Hepatocyte (in vitro differentiated cells): ENCODE measurements at regions not wholly inside any gene's neighbourhood (a gene's known extent, or its start where the extent isn't known, plus 50 kb on each side); places are given as distances from the start of the nearest gene placed in this dataset.

Experiments used
- DNase-seq: peaks from one replicate; pipeline ENCODE4 v3.0.0-alpha.2; 2016; ENCODE audit warnings: low spot score
- H2AFZ ChIP-seq: fragments of 200-600 bp; sonication (generic); 2 replicates; pipeline ENCODE4 v1.6.0; 2016; ENCODE audit warnings: antibody characterized with exemption, mild to moderate bottlenecking
- H3K27ac ChIP-seq: fragments of 200-600 bp; sonication (generic); 2 replicates; pipeline ENCODE4 v1.5.1; 2016; ENCODE audit warnings: mild to moderate bottlenecking
- H3K27me3 ChIP-seq: fragments of 200-600 bp; sonication (generic); 2 replicates; pipeline ENCODE4 v1.6.1; 2016
- H3K36me3 ChIP-seq: fragments of 200-600 bp; sonication (generic); replicated peaks from 2 replicates; pipeline ENCODE4 v1.5.1; 2016; ENCODE audit warnings: low read depth; ENCODE audit not compliant: insufficient read depth
- H3K4me1 ChIP-seq: fragments of 200-600 bp; sonication (generic); 2 replicates; pipeline ENCODE4 v1.5.1; 2016; ENCODE audit warnings: mild to moderate bottlenecking, moderate library complexity; ENCODE audit not compliant: insufficient read depth
- H3K4me2 ChIP-seq: fragments of 200-600 bp; sonication (generic); 2 replicates; pipeline ENCODE4 v1.6.0; 2016
- H3K4me3 ChIP-seq: fragments of 200-600 bp; sonication (generic); 2 replicates; pipeline ENCODE4 v1.5.1; 2016; ENCODE audit warnings: mild to moderate bottlenecking
- H3K79me2 ChIP-seq: fragments of 200-600 bp; sonication (generic); 2 replicates; pipeline ENCODE4 v1.6.0; 2017; ENCODE audit warnings: mild to moderate bottlenecking
- H3K9me2 ChIP-seq: fragments of 200-600 bp; sonication (generic); replicated peaks from 2 replicates; pipeline ENCODE4 v1.6.0; 2017; ENCODE audit warnings: mild to moderate bottlenecking; ENCODE audit not compliant: insufficient read depth
- H3K9me3 ChIP-seq: fragments of 200-600 bp; sonication (generic); 2 replicates; pipeline ENCODE4 v1.5.1; 2016; ENCODE audit warnings: low read depth, mild to moderate bottlenecking
- H4K20me1 ChIP-seq: fragments of 200-600 bp; sonication (generic); 2 replicates; pipeline ENCODE4 v1.6.0; 2016; ENCODE audit warnings: mild to moderate bottlenecking; ENCODE audit not compliant: insufficient read depth, poor library complexity, severe bottlenecking
- EZH2 ChIP-seq: fragments of 200-600 bp; sonication (generic); IDR thresholded peaks from 2 replicates; pipeline ENCODE4 v1.6.1; 2016; ENCODE audit warnings: antibody characterized with exemption, mild to moderate bottlenecking, borderline replicate concordance
- EZH2phosphoT487 ChIP-seq: fragments of 200-600 bp; sonication (generic); IDR thresholded peaks from one replicate; pipeline ENCODE4 v1.6.1; 2018; ENCODE audit warnings: antibody characterized with exemption, mild to moderate bottlenecking, low read depth, moderate library complexity; ENCODE audit not compliant: unreplicated experiment, severe bottlenecking
- whole genome bisulfite sequencing: methylation state at CpG from one replicate; pipeline ENCODE4 v1.1.6; 2016; ENCODE audit warnings: low lambda C conversion rate; ENCODE audit errors: missing lambda C conversion rate; 5-methylcytosine and 5-hydroxymethylcytosine counted together
- TF ChIP-seq, protein P1 (sequence below): fragments of 200-600 bp; sonication (generic); IDR thresholded peaks from 2 replicates; pipeline ENCODE4 v1.5.1; 2016; ENCODE audit warnings: antibody characterized with exemption, mild to moderate bottlenecking; ENCODE audit not compliant: poor library complexity

DNA sequence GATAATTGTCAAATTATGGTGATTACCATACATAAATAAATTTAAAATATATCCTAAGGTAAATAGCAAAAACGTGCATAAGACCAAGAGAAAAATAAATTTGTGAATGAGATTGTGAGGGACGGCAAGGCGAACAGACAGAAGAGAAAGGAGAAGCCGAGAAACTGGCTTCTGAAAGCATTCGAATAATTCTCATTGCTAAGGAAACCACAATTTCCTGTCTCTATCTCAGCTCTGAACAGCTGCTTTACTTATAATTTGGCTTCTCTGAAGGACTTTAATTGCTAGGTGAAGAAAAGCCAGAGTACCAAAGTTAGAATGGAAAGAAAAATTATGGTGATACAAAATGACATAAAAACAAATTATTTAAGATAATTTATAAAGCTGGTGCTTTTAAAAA lies 79.0 kb upstream of the RGS17 start:
- no peaks in the 10 kb centered on the region for H3K79me2 ChIP-seq
- H3K27ac ChIP-seq = no peak overlapping the region
- H4K20me1 ChIP-seq = no peaks in the 10 kb centered on the region
- no peaks in the 10 kb centered on the region for H3K9me2 ChIP-seq
- WGBS = 58% methylated on average over 5 of the region's 5 CpGs
- TF ChIP-seq EZH2 (no peak), EZH2phosphoT487 (no peak)
- TF ChIP-seq, protein P1, sequence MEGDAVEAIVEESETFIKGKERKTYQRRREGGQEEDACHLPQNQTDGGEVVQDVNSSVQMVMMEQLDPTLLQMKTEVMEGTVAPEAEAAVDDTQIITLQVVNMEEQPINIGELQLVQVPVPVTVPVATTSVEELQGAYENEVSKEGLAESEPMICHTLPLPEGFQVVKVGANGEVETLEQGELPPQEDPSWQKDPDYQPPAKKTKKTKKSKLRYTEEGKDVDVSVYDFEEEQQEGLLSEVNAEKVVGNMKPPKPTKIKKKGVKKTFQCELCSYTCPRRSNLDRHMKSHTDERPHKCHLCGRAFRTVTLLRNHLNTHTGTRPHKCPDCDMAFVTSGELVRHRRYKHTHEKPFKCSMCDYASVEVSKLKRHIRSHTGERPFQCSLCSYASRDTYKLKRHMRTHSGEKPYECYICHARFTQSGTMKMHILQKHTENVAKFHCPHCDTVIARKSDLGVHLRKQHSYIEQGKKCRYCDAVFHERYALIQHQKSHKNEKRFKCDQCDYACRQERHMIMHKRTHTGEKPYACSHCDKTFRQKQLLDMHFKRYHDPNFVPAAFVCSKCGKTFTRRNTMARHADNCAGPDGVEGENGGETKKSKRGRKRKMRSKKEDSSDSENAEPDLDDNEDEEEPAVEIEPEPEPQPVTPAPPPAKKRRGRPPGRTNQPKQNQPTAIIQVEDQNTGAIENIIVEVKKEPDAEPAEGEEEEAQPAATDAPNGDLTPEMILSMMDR = no peak
- no peak for DNase-seq
- no peak overlapping the region for H3K4me3 ChIP-seq
- no peak overlapping the region for H2AFZ ChIP-seq
- H3K27me3 ChIP-seq = no peaks in the 10 kb centered on the region
- no peaks in the 10 kb centered on the region for H3K9me3 ChIP-seq
- H3K4me1 ChIP-seq = no peaks in the 10 kb centered on the region
- no peaks in the 10 kb centered on the region for H3K36me3 ChIP-seq
- H3K4me2 ChIP-seq = no peak overlapping the region

GRCh38 chr6:153208706-153209105 lies 77.6 kb upstream of the RGS17 start:
- H4K20me1 ChIP-seq = no peaks in the 10 kb centered on the region
- TF ChIP-seq EZH2phosphoT487 (no peak), EZH2 (no peak)
- TF ChIP-seq, protein P1 = no peak
- H3K4me3 ChIP-seq = no peak overlapping the region
- H3K36me3 ChIP-seq = no peaks in the 10 kb centered on the region
- DNase-seq = no peak
- no peaks in the 10 kb centered on the region for H3K27me3 ChIP-seq
- no peaks in the 10 kb centered on the region for H3K9me2 ChIP-seq
- no peak overlapping the region for H2AFZ ChIP-seq
- WGBS = 89% methylated on average over 8 of the region's 8 CpGs
- no peak overlapping the region for H3K4me2 ChIP-seq
- H3K79me2 ChIP-seq = no peaks in the 10 kb centered on the region
- no peak overlapping the region for H3K27ac ChIP-seq
- no peaks in the 10 kb centered on the region for H3K4me1 ChIP-seq
- no peaks in the 10 kb centered on the region for H3K9me3 ChIP-seq

DNA sequence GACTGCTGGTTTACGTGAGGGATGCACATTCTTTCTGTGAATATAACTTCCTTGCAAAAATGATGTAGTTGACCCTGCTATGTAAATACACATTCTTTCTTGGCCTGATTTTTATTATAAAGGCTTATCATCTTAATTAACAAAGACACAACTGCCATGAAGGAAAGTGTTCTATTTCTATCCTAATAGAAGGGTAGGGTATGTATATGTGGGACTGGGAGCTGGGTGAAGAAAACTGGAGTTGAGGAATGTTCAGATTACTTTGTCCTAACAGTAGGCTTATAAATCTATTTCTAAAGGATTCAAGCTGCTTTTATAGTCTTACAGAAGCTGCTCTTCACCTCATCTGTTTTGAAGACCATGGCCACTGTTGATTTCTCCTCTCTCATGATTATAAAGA lies 76.5 kb upstream of the RGS17 start:
- no peak overlapping the region for H3K4me3 ChIP-seq
- H3K4me1 ChIP-seq = no peaks in the 10 kb centered on the region
- H3K36me3 ChIP-seq = no peaks in the 10 kb centered on the region
- no peaks in the 10 kb centered on the region for H3K27me3 ChIP-seq
- 80% methylated on average over 1 of the region's 1 CpG for WGBS
- H3K9me3 ChIP-seq = no peaks in the 10 kb centered on the region
- no peak overlapping the region for H2AFZ ChIP-seq
- TF ChIP-seq, protein P1 = no peak
- TF ChIP-seq EZH2 = no peak
- no peak for TF ChIP-seq EZH2phosphoT487
- no peak for DNase-seq
- no peak overlapping the region for H3K27ac ChIP-seq
- H3K4me2 ChIP-seq = no peak overlapping the region
- H3K9me2 ChIP-seq = no peaks in the 10 kb centered on the region
- no peaks in the 10 kb centered on the region for H4K20me1 ChIP-seq
- H3K79me2 ChIP-seq = no peaks in the 10 kb centered on the region

GRCh38 chr6:153207006-153207405 lies 75.9 kb upstream of the RGS17 start:
- Histone ChIP-seq H4K20me1 (no peaks in the 10 kb centered on the region), H3K79me2 (no peaks in the 10 kb centered on the region), H3K36me3 (no peaks in the 10 kb centered on the region), H3K9me3 (no peaks in the 10 kb centered on the region), H3K4me3 (no peak overlapping the region), H3K4me2 (no peak overlapping the region), H3K27ac (no peak overlapping the region), H3K4me1 (no peaks in the 10 kb centered on the region), H3K9me2 (no peaks in the 10 kb centered on the region), H3K27me3 (no peaks in the 10 kb centered on the region), H2AFZ (no peak overlapping the region)
- WGBS = 59% methylated on average over 2 of the region's 2 CpGs
- TF ChIP-seq EZH2phosphoT487 (no peak), EZH2 (no peak)
- TF ChIP-seq, protein P1 = no peak
- DNase-seq = no peak
